Testis (tissue), 2 donors: ENCODE measurements at regions not wholly inside any gene's neighbourhood (a gene's known extent, or its start where the extent isn't known, plus 50 kb on each side); places are given as distances from the start of the nearest gene placed in this dataset.
"Not testable (repeated sequence)": the region's sequence is repeated elsewhere in the genome, so short reads cannot be mapped to it uniquely, and the experiment has no call there.

ENCODE experiments used
- DNase-seq: peaks from one replicate; pipeline ENCODE4 v3.0.0-alpha.2; 2019
- H3K27ac ChIP-seq, 2 donors: fragments of 200-600 bp; sonication (generic); one replicate each; pipeline ENCODE4 v1.5.1; 2019
- H3K27me3 ChIP-seq: fragments of 200-600 bp; sonication (generic); one replicate; pipeline ENCODE4 v1.5.1; 2019
- H3K36me3 ChIP-seq: fragments of 200-600 bp; sonication (generic); one replicate; pipeline ENCODE4 v1.5.1; 2017; ENCODE audit warnings: low read depth; ENCODE audit errors: missing control alignments
- H3K4me1 ChIP-seq: fragments of 200-600 bp; sonication (generic); one replicate; pipeline ENCODE4 v1.5.1; 2019
- H3K4me3 ChIP-seq, 2 donors: fragments of 200-600 bp; sonication (generic); one replicate each; pipeline ENCODE4 v1.5.1; 2017 to 2019
- H3K9me3 ChIP-seq: fragments of 200-600 bp; sonication (generic); one replicate; pipeline ENCODE4 v1.5.1; 2017
- CTCF ChIP-seq, 3 experiments: fragments of 450-650 bp in 2 of 3; fragments of 200-600 bp in 1 of 3; sonication (generic) in 1 of 3; IDR thresholded peaks; one replicate each; pipeline ENCODE4 v1.5.1; 2016 to 2019; ENCODE audit warnings: antibody characterized with exemption in 3 of 3, mild to moderate bottlenecking in 2 of 3, moderate library complexity in 1 of 3
- POLR2A ChIP-seq: fragments of 450-650 bp; IDR thresholded peaks from one replicate; pipeline ENCODE4 v1.6.1; 2017; ENCODE audit warnings: antibody characterized with exemption, mild to moderate bottlenecking, moderate library complexity
- WGBS, 2 donors: methylation state at CpG; one replicate each; pipeline ENCODE4 v1.1.5; 2018; 5-methylcytosine and 5-hydroxymethylcytosine counted together
- intact Hi-C: fragments of 100-400 bp; cut with DNase I; formaldehyde crosslinking; loops from one replicate; pipeline ENCODE4 v1.15.1; 2023; ENCODE audit warnings: low total_unique reads

- Histone ChIP-seq H3K4me3 (no peak overlapping the region), H3K9me3 (no peaks in the 10 kb centered on the region)
- 81 to 89% methylated on average over 5 of the region's 5 CpGs for WGBS, 2 donors
Measured at GRCh38 chr5:145450286-145450885, 384.8 kb downstream of the PRELID2 start.

GRCh38 chr5:145449794-145450193 lies 385.3 kb downstream of the PRELID2 start:
- WGBS, 2 donors, result 77 to 82% methylated on average over 4 of the region's 4 CpGs
- DNase-seq, result no peak
- Histone ChIP-seq H3K4me3 (no peak overlapping the region), H3K4me1 (no peaks in the 10 kb centered on the region), H3K9me3 (no peaks in the 10 kb centered on the region), H3K27me3 (no peaks in the 10 kb centered on the region), H3K27ac (no peak overlapping the region), H3K36me3 (no peaks in the 10 kb centered on the region)
- TF ChIP-seq CTCF (IDR thresholded peaks at IDR 0.05), result no peak
- TF ChIP-seq POLR2A, result no peak
- intact Hi-C loops, result no loop called here

More at GRCh38 chr5:145450286-145450885, 384.8 kb downstream of the PRELID2 start:
- intact Hi-C loops, result no loop called here
- no peaks in the 10 kb centered on the region for H3K36me3 ChIP-seq
- no peaks in the 10 kb centered on the region for H3K27me3 ChIP-seq
- DNase-seq, result no peak
- TF ChIP-seq CTCF (IDR thresholded peaks at IDR 0.05) (no peak), POLR2A (no peak)
- H3K4me1 ChIP-seq, result no peaks in the 10 kb centered on the region
- H3K27ac ChIP-seq, result no peak overlapping the region

GRCh38 chr5:145446875-145447274 lies 388.3 kb downstream of the PRELID2 start:
- intact Hi-C loops, H3K4me3 ChIP-seq, H3K36me3 ChIP-seq, H3K27ac ChIP-seq, H3K27me3 ChIP-seq, H3K9me3 ChIP-seq, DNase-seq, H3K4me1 ChIP-seq: not testable (repeated sequence)
- 94 to 97% methylated on average over 3 of the region's 3 CpGs for WGBS, 2 donors

- TF ChIP-seq POLR2A (no peak), CTCF (IDR thresholded peaks at IDR 0.05) (no peak)
- Histone ChIP-seq H3K4me1 (no peaks in the 10 kb centered on the region), H3K9me3 (no peaks in the 10 kb centered on the region), H3K27me3 (no peaks in the 10 kb centered on the region), H3K36me3 (no peaks in the 10 kb centered on the region), H3K4me3 (no peak overlapping the region), H3K27ac (no peak overlapping the region)
- no peak for DNase-seq
- WGBS, 2 donors, result 87 to 93% methylated on average over 5 of the region's 5 CpGs
- intact Hi-C loops, result no loop called here
Measured at GRCh38 chr5:145446412-145446811, 388.7 kb downstream of the PRELID2 start.

GRCh38 chr5:145445027-145445426 lies 390.1 kb downstream of the PRELID2 start:
- TF ChIP-seq POLR2A (no peak), CTCF (IDR thresholded peaks at IDR 0.05) (no peak)
- no peak for DNase-seq
- Histone ChIP-seq H3K27me3 (no peaks in the 10 kb centered on the region), H3K4me3 (no peak overlapping the region), H3K27ac (no peak overlapping the region), H3K9me3 (no peaks in the 10 kb centered on the region), H3K36me3 (no peaks in the 10 kb centered on the region), H3K4me1 (no peaks in the 10 kb centered on the region)
- WGBS, 2 donors, result 76 to 88% methylated on average over 2 of the region's 2 CpGs
- intact Hi-C loops, result no loop called here
